ENCODE measurements at regions not wholly inside any gene's neighbourhood (a gene's known extent, or its start where the extent isn't known, plus 50 kb on each side); places are given as distances from the start of the nearest gene placed in this dataset.

- TF ChIP-seq ZNF274 (IDR thresholded peaks at IDR 0.05; ENCODE audit: low read depth, low read length) (no peak), SUZ12 (IDR thresholded peaks at IDR 0.05; ENCODE audit: extremely low read depth, insufficient read depth, insufficient read length) (no peak)
Observed at GRCh38 chr6:92377137-92377536, 1042.2 kb downstream of the EPHA7 start.
